ENCODE measurements at regions not wholly inside any gene's neighbourhood (a gene's known extent, or its start where the extent isn't known, plus 50 kb on each side); places are given as distances from the start of the nearest gene placed in this dataset.

- no peak for TF ChIP-seq CHD7 (IDR thresholded peaks at IDR 0.05; ENCODE audit: insufficient replicate concordance, low read length)
- TF ChIP-seq POLR2AphosphoS5 (IDR thresholded peaks at IDR 0.05; ENCODE audit: low read depth, low read length) = no peak
- TF ChIP-seq TAF7 (optimal IDR thresholded peaks at IDR 0.05; ENCODE audit: borderline replicate concordance, low read depth, low read length) = no peak
- no peak for TF ChIP-seq CHD1 (IDR thresholded peaks at IDR 0.05; ENCODE audit: low read depth, low read length)
- no peak for TF ChIP-seq USF2 (IDR thresholded peaks at IDR 0.05; ENCODE audit: low read length)
- no peak for TF ChIP-seq SP2 (IDR thresholded peaks at IDR 0.05; ENCODE audit: low read length)
- TF ChIP-seq MAFK (IDR thresholded peaks at IDR 0.05; ENCODE audit: low read depth, low read length) = no peak
- no peak for TF ChIP-seq BRCA1 (IDR thresholded peaks at IDR 0.05; ENCODE audit: low read depth, low read length)
- TF ChIP-seq CTBP2 (IDR thresholded peaks at IDR 0.05; ENCODE audit: borderline replicate concordance, insufficient read depth, insufficient read length, low read length) = no peak
- TF ChIP-seq ZNF274 (IDR thresholded peaks at IDR 0.05; ENCODE audit: borderline replicate concordance, extremely low read depth, low read length) = no peak
- no peak for TF ChIP-seq YY1 (IDR thresholded peaks at IDR 0.05; ENCODE audit: low read depth, low read length)
- TF ChIP-seq EGR1 (IDR thresholded peaks at IDR 0.05; ENCODE audit: borderline replicate concordance, low read depth, low read length) = no peak
These were observed 107.2 kb upstream of the LIMCH1 start (continued) for GRCh38 chr4:41430792-41431191.
